AG08395 (cell line): ENCODE measurements at regions not wholly inside any gene's neighbourhood (a gene's known extent, or its start where the extent isn't known, plus 50 kb on each side); places are given as distances from the start of the nearest gene placed in this dataset.
A peak's percentile ranks its signal among the peaks of the same experiment; 100 is the strongest.
"Not testable (repeated sequence)": the region's sequence is repeated elsewhere in the genome, so short reads cannot be mapped to it uniquely, and the experiment has no call there.

Experiments used
- DNase-seq: peaks from one replicate; pipeline ENCODE4 v3.0.0; 2012; ENCODE audit warnings: mixed read lengths, low spot score

DNA sequence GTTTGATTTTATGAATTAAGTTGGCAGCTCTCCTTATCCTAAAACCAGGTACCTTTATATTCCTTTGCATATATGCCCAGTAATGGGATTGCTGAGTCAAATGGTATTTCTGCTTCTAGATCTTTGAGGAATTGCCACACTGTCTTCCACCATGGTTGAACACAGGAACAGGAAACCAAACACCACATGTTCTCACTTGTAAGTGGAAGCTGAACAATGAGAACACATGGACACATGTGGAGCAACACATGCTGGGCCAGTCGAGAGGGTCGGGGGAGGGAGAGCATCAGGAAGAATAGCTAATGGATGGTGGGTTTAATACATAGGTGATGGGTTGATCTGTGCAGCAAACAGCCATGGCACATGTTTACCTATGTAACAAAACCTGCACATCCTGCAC, 214.6 kb downstream of the BLID start:
- DNase-seq = not testable (repeated sequence)

DNA sequence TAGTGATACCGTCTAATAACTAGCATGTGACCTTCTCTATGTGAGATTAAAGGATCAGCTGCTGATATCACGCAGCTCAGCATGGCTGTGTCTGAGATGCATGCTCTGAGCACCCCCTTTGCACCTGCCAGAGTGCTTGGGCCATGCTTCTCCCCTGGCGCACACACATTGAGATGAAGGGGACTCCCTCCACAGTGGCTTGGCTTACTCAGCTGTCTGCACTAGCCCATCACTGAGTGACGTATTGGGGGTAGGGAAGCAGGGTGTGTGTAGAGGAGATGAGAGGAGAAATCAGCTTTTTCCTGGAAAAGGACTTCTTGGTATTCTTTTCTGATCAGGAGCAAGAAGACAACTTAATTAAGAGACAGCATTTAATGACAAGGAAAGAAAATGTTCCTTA, 216.5 kb downstream of the BLID start:
- DNase-seq = no peak

DNA sequence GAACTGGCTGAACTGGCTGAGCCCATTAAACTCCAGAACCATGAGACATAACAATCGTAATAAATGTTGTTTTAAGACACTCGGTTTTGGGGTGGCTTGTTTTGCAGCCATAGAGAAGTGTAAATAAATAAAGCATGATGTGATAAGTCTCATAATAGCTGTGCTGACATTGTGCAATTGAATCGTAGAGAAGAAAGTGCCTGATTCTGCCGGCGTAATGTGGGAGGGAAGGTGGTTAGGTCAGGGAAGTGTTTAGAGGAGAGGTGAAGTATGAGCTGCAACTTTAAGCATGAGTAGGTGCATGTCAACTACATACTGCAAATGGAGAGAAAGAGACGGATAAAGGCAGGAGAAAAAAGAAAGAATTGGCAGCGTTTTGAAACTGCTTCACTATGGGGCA, 217.1 kb downstream of the BLID start:
- DNase-seq = no peak

DNA sequence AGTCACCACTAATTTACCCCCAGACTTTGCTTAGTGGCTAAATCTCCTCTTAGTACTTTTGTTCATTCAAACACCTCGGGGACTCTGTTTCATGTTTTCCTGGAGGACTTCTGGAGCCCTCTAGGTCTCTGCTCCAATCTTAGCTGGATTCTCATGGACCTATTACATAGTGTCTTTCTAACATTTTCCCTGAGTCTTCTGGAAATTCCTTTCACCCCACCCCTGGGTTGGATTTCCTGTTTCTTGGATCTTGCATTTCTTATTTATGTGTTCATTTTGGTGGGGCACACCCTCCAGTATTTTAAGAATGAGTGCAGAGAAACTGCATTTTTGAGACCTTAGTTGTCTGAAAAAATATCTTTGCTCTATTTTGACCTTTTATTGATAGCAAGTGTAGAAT, 220.1 kb downstream of the BLID start:
- peak; percentile 70 for DNase-seq

DNA sequence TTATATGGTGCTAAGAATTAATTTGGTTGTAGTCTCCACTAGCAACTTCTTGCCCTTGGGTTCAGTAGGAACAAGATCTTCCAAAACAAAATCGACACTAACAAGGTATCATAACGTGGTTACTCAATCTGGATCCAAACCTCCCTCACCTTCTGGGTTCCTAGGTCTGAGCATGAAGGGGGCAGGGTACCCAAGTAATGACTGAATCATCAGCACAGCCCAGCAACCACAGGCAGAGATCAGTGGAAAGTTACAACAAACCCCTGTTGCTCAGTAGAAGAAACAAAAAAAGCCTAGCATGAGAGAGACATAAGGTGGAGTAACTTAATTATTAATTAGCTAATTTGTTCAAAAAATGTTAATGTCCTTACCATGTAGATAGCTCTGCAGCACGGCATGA, 221.4 kb downstream of the BLID start:
- peak; percentile 31 for DNase-seq

DNA sequence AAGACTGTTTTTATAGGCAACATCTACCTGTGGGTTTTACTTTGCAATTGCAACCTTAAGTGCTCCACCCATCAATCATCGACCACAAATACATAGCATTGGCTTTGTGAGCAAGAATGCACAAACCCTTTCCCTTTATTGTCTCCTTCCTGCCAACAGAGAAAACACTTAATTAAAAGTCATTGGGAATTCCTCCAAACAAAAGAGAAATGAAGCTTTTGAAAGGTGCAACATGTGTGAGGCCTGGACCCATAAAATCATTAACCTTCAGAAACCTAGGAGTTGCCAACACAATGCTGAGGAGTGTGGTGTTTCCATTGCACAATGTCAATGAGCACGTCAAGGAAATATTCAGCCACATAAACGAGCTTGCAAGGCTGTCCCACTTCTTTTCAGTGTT, 223.2 kb downstream of the BLID start:
- DNase-seq = peak; percentile 38

DNA sequence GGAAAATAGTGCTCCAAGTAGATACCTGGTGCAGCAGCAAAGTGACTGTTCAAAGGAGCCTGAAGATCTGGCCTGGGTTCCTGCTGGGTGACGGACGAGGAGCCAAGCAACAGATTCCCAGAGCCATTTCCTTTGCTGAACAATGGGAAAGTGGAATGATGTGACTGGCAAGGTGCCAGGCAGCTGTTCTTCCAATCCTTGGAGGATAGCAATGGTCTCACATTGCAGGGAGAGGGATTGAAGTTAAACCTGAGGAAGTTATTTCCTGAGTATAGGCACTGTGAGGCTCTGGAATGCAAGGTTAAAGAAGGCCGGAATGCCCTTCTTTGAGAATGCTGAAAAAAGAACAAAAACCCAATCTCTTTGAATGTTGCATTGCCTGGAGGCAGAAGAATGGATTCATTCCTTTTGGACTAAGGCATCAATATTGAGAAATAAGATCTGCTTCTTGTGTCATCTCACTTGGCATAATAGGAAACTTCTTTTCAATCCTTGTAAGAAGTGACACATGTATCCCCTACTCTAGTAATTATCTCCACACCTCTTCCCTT, 223.8 kb downstream of the BLID start:
- peak; percentile 59 for DNase-seq

DNA sequence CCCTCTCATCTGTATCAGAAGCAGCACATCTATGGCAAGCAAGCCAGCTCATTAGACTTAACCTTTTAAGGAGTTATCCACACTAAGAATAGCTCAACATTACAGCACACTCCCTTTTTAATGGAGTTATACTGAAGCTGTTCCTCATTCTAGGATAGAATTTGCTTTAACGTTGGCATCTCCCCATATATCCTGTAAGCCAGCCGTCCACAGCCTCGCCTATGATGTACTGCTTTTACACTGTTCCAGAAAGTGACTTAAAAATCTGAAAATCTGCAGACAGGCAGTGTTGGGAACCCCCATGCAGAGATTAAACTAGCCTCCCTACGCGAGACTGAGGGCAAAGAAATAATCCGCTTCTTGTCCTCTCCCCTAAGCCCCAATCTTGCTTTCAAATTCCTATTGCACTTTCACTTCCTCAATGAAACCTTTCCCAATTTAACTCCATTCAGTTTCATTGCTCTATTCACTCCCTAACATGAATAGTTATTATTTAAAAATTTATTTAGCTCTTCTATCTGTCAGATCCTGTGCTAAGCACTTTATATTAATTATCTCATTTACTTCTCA, 225.0 kb downstream of the BLID start:
- no peak for DNase-seq

DNA sequence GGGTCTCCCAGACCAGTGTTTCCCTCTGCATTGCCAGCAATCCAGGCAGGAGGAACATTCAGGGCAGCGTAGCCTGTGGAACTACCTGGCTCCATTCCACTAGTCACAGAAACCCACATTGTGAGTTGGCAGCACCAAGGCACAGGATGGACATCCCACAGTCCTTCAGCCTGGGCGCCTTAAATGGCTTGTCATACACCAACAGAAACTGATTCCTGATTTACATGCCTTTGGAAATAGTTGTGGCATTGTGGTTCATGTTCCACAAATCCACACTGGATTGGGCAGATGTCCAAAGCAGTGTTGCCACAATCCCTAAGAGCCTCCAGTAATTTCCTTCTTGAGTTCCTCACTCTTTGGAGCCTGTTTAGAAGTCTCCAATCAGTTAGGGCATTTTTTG, 225.6 kb downstream of the BLID start:
- peak; percentile 78 for DNase-seq

DNA sequence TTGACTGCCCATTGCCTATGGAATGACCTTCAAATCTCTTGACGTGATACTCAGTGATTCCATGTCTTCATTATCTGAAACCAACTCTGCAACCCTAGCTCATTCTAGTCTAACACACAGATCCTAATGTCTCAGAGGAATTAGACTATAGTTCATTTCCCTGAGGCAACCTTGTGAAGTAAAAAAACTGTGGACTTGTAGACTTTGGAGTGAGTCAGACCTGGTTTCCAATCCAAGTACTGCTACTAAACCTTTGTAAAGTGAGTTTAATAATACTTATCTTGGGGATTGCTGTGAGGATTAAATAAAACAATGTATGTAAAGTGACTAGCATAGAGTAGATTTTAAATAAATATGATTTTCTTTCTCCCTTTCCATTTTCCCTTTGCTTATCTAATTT, 226.1 kb downstream of the BLID start:
- DNase-seq = peak; percentile 64

DNA sequence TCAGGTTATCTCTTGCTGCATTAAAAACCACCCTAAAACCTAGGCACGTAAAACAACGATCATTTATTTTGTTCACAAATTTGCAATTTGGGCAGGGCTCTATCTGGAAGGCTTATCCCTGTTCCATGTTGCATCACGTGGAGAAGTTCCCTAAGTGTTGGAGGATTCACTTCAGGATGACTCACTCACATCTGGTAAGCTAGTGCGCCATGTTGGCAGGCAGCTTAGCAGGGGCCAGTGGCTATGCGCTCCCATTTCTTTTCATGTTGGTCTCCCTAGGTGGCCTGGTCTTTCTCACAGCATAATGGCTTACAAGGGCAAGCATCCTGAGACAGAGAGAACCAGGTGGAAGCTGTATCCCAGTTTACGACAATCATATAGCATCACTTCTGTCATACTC, 226.8 kb downstream of the BLID start:
- DNase-seq = no peak

DNA sequence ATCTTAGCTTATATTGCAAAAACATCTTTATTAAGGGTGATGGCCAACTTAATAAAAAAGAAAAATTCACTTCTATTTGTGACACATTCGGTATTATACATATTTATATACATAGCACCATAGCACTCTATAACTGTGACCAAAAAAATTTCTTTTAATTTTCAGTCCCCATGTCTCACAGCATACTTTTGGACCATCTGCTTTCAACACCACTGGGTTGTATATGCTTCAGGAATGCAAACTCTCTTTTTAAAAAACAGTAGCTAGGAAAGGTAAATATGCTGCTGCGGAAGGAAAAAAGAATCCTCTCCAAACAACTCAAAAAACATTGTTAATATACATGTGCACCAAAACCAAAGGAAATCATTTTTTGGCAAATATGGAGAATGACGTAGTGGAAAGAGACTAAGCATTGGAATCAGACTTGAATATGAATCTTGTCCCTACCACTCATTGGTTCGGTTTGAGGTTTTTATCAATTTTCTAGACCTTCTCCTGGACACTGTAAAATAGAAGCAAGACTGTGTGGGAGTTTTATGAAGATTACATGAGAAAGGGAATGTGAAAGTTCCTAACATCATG, 227.9 kb downstream of the BLID start:
- DNase-seq = no peak

DNA sequence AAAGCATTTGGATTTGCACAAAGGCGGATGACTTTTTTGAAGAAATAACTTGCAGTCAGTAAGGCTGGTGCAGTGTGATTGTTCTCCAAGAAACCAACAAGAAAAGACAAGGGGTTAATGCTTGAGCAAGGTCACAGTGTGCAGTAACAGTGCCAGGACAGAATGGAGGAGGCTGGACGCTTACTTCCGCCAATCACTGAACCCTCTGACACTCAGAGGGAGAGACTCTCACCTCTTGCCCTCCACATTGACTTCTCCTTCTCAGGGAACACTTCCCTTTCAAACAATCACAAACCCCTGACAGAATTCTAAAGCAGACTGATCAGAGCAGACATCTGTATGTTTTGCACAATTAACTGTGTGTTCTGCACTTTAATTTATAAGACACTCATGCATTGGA, 228.4 kb downstream of the BLID start:
- no peak for DNase-seq

DNA sequence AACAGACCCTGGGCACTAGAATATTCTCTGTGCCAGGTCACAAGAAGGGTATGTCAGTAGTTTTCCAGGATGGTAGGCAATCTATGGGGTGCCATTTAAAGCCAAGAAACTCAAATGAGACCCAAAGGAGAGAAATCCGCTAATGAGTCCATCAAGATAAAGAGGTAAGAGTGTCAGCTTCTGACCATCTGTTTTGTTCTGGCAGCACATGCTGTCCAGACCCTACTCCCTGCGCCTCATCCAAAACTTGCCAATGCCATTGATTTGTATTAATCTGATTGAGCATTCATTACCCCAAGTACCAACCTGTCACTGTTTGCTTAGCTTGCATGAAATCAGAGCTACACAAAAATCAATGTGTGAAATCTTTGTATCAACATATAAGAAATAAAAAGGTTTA, 229.0 kb downstream of the BLID start:
- no peak for DNase-seq

DNA sequence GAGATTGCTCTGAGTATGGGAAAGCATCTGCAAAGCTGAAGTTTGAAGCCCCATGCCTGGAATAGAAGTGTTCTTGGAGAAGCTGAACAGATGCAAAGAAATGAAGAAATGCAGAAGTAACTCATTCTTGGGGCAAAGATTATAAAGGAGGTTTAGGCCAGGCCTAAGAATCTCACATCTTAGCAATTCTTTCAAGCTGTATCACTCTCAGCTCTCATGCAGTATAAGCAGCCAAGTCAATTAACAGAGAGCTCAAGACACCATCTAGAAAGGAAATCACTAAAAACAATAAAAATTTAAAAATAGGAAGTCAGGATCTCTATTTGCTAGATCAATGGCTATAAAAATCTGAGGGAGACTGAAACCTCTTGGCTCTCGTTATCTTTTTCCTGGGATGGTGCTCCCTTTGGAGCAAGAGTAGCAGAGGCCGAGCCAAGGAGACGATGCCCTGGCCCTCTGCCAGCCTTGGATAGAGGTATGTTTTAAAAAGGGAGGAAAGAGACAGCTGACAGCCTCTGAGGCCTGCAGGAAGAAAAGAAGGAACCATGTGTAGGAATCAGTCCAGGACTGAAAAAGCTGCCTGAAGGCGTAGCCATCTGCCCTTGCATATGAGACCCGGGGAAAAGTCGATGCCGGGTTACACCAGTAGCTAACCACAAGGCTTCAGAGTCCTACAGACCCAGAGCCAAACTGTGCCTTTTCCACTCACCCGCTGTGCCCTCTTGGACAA, 229.8 kb downstream of the BLID start:
- DNase-seq = peak; percentile 17

DNA sequence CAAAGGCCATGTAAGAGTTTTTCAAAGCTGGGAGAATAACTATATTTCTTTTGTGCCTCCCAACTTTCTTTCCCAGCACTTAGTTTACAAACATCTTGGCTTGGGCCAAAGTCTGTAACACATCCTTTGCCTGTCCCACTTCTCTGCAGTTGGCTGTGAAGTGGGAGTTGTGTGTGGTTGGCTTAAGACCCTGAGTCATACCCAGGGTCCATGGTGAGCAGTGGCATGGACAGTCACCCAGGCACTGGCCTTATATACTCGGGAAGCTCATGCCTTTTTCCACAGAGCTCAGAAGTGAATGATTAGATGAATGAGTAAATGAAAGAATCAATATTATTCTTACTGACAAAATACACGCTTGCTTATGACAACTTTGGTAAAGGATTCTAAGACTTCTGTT, 231.4 kb downstream of the BLID start:
- no peak for DNase-seq

DNA sequence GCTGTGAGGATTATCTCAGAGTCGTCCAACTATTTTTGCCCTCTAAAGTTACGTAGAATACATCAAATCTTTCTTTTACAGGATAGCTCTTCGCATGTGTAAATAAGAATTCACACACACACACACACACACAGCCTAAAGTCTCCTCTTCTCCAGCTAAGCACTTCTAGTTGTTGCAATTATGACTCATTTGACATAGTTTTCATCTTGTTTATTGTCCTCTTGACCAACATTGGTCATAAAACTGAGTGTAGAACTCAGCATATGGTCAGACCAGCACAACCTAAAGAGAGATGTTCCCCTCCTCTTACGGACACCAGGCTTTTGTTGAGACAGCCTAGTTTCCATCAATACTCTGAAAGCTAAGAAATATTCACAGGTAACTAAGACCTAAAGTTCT, 234.2 kb downstream of the BLID start:
- peak; percentile 78 for DNase-seq

DNA sequence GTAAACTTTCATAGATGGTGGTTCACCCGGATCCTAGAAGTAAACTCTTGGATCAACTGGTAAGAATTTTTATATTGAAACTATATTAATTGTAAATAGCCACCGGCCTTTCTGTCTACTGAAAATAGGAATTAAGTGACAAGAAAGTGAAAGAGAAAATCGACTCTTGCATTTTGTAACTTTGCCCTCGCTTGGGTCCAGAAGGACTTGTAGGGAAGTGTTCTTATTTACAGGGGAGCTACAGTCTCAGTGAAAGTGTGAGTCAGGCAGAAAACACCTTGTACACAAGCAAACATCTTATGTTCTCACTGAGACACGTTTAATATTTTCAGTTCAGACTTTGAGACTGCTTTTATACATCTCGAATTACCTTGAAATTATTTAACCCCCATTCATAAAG, 238.9 kb downstream of the BLID start:
- no peak for DNase-seq

DNA sequence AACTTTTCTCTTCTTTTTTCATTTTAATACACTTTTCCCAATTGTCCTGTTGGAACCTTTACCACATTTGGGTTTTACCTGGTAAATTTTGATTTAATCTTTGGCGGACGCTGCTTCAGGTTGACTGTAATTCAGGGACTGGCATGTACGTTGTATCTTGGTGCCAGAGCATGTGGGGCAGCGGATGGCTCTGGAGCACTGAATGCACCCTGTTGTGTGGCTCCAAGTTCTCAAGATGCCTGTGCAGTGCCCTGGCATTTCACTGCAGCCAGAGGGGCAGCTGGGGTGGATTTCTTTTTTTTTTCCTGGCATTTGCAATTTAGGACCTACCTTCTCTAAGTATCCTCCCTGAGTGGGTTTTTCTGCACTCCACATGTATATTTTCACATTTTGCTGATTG, 242.2 kb downstream of the BLID start:
- DNase-seq = no peak

DNA sequence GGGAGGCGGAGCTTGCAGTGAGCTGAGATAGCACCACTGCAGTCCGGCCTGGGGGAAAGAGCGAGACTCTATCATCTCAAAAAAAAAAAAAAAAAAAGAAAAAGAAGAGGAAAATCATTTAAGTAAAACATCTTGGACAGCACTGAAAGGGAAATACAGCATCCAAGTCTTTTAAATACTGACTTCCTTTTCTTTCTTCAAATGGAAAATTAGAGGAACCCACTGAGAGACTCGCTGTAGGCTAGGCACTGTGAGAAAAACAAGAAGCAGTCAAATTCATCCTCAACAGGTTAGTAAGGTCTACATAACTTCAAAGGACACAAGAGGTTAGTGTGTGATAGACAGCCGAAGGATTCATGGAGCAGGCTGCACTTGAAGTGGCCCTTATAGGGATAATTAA, 243.7 kb downstream of the BLID start:
- DNase-seq = no peak

DNA sequence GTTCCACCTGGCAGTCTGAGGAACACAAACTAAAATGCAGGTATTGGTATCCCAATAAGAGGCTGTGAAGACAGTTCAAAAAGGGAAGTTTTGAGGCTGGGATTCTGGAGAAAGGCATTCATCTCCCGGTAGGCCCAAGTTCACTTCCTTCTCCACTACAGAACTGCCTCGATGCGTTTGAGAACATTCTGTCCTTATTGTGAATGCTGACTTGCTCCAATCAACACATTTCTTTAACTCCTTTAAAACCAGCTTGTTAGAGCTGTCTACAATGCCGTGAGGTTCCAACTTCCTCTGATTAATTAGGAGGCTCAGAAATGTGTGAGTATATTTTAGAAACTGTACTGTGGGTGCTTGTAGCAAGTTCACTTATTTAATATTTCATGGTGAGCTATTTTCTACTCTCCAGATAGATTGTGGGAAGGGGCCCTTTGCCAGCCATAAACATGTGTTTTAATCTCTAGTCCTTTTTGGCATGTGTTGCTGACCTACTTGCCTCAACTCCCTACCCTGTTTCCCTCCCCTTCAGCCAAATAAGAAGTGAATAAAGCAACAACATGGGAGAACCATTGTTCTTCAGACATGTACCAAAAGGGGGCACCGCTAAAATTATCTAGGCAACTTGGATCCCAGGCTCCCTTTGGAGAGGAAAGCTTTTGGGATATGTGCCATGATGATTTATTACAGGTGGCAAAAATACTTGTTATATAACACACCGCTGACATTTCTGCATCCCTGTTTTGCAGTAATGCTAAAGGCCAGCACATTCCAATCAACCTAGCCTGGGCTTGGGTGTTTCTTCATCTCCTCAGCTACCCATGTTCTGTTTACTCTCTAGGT, 245.6 kb downstream of the BLID start:
- DNase-seq = peak; percentile 21

DNA sequence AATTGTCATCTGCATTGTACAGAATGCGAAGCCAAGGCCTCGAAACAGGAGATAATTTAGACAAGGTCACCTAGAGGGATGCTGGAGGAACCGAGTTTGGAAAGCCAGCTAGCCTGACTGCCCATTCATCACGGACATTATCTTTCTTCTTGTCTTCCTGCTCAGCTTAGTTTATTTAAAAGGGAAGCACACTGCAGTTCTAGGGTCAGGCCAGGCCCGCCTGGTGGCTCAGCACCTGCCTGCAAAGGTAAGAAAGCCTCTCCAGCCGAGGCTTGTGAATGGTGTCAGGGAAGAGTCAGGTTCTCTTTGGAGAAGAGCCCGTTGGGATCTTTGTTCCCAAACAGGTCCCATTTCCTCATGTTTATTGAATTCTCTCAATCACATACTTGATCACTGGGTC, 246.5 kb downstream of the BLID start:
- DNase-seq = no peak

DNA sequence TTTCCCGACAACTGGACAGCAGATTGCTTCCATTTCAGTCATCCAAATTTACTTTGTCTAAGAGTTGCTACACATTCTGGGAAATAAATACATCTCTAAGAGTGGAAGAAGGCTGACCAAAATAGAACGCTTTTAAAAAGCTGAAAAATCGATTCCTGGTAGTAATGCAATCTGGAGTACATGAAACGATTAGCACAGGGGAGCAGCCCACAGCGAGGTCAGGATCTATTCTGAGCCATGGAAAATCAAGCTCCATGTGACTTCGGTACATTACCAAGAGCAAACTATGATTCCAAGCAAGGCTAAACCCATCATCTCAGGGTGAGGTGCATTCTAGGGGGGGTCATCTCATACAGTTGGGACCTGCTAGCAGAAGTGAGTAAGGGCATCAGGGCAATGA, 249.3 kb downstream of the BLID start:
- no peak for DNase-seq
